Brain microvascular endothelial cell (primary cell): ENCODE measurements at regions not wholly inside any gene's neighbourhood (a gene's known extent, or its start where the extent isn't known, plus 50 kb on each side); places are given as distances from the start of the nearest gene placed in this dataset.

Experiments used
- DNase-seq: peaks from one replicate; pipeline ENCODE4 v3.0.0-alpha.2; 2020
- H3K27ac ChIP-seq: fragments of 250-450 bp; sonication (Bioruptor Pico); 2 replicates; pipeline ENCODE4 v1.5.1; 2020; ENCODE audit warnings: mild to moderate bottlenecking, moderate library complexity
- H3K27me3 ChIP-seq: fragments of 250-450 bp; sonication (Bioruptor Pico); replicated peaks from 2 replicates; pipeline ENCODE4 v1.5.1; 2020; ENCODE audit warnings: mild to moderate bottlenecking
- H3K36me3 ChIP-seq: fragments of 250-450 bp; sonication (Bioruptor Pico); replicated peaks from 2 replicates; pipeline ENCODE4 v1.5.1; 2020; ENCODE audit warnings: mild to moderate bottlenecking
- H3K4me3 ChIP-seq: 2 replicates; pipeline ENCODE4 v1.5.1; 2011; ENCODE audit warnings: low read depth, mild to moderate bottlenecking, control low read depth, low read length, moderate library complexity
- CTCF ChIP-seq: IDR thresholded peaks from 2 replicates; pipeline ENCODE4 v1.5.1; 2011; ENCODE audit warnings: low read depth, mild to moderate bottlenecking, moderate library complexity, low read length, control low read depth, inconsistent platforms; ENCODE audit errors: missing control alignments
- in situ Hi-C: cut with HindIII; loops from 2 replicates; pipeline ENCODE4 v1.10.0; 2017; ENCODE audit warnings: low sequenced_read_pairs, low pct_ligation_motif_present

GRCh38 chr15:31265871-31266711 lies 60.5 kb upstream of the KLF13 start:
- Histone ChIP-seq H3K27me3 (no peaks in the 10 kb centered on the region), H3K36me3 (no peaks in the 10 kb centered on the region), H3K4me3 (no peak overlapping the region), H3K27ac (no peak overlapping the region)
- in situ Hi-C loops = no loop called here
- TF ChIP-seq CTCF = no peak
- DNase-seq = no peak

GRCh38 chr15:31266712-31267111 lies 59.9 kb upstream of the KLF13 start:
- H3K27me3 ChIP-seq = no peaks in the 10 kb centered on the region
- no peaks in the 10 kb centered on the region for H3K36me3 ChIP-seq
- no peak overlapping the region for H3K27ac ChIP-seq
- in situ Hi-C loops = no loop called here
- no peak for TF ChIP-seq CTCF
- DNase-seq = no peak
- no peak overlapping the region for H3K4me3 ChIP-seq

GRCh38 chr15:31267161-31268107 lies 59.2 kb upstream of the KLF13 start:
- in situ Hi-C loops = no loop called here
- DNase-seq = no peak
- no peak for TF ChIP-seq CTCF
- H3K27ac ChIP-seq = no peak overlapping the region
- no peak overlapping the region for H3K4me3 ChIP-seq
- no peaks in the 10 kb centered on the region for H3K36me3 ChIP-seq
- H3K27me3 ChIP-seq = no peaks in the 10 kb centered on the region

- no peak for DNase-seq
- Histone ChIP-seq H3K36me3 (no peaks in the 10 kb centered on the region), H3K27me3 (no peaks in the 10 kb centered on the region), H3K4me3 (no peak overlapping the region), H3K27ac (no peak overlapping the region)
- TF ChIP-seq CTCF = no peak
- in situ Hi-C loops = no loop called here
Observed at GRCh38 chr15:31268108-31268501, 58.5 kb upstream of the KLF13 start.

- no peaks in the 10 kb centered on the region for H3K36me3 ChIP-seq
- in situ Hi-C loops = no loop called here
- no peak overlapping the region for H3K27ac ChIP-seq
- no peak for TF ChIP-seq CTCF
- no peak overlapping the region for H3K4me3 ChIP-seq
- DNase-seq = no peak
- H3K27me3 ChIP-seq = no peaks in the 10 kb centered on the region
Observed at GRCh38 chr15:31268911-31269784, 57.5 kb upstream of the KLF13 start.
